GM23338 (cell line): ENCODE measurements at regions not wholly inside any gene's neighbourhood (a gene's known extent, or its start where the extent isn't known, plus 50 kb on each side); places are given as distances from the start of the nearest gene placed in this dataset.

ENCODE experiments used
- ATAC-seq: fragments of 200-7000 bp; cut with Tn5 transposase; 3 replicates; pipeline ENCODE4 v1.9.1; 2020
- DNase-seq: peaks from one replicate; pipeline ENCODE4 v3.0.0-alpha.2; 2015; ENCODE audit warnings: low spot score
- H2AFZ ChIP-seq: fragments of 200-600 bp; sonication (generic); 2 replicates; pipeline ENCODE4 v1.8.0; 2016; ENCODE audit warnings: antibody characterized with exemption, mild to moderate bottlenecking, moderate library complexity
- H3F3A ChIP-seq: fragments of 200-600 bp; sonication (generic); replicated peaks from 2 replicates; pipeline ENCODE4 v1.8.0; 2017; ENCODE audit warnings: antibody characterized with exemption, mixed run types, low read depth
- H3K27ac ChIP-seq: fragments of 200-600 bp; sonication (generic); 2 replicates; pipeline ENCODE4 v1.6.1; 2016; ENCODE audit warnings: low read depth
- H3K27me3 ChIP-seq: fragments of 200-600 bp; sonication (generic); 2 replicates; pipeline ENCODE4 v1.8.0; 2016; ENCODE audit warnings: mild to moderate bottlenecking, mixed run types, moderate library complexity; ENCODE audit not compliant: insufficient read depth
- H3K36me3 ChIP-seq: fragments of 200-600 bp; sonication (generic); 2 replicates; pipeline ENCODE4 v1.8.0; 2016; ENCODE audit warnings: mild to moderate bottlenecking; ENCODE audit not compliant: insufficient read depth
- H3K4me1 ChIP-seq: fragments of 200-600 bp; sonication (generic); 2 replicates; pipeline ENCODE4 v1.8.0; 2016; ENCODE audit warnings: mild to moderate bottlenecking, moderate library complexity; ENCODE audit not compliant: insufficient read depth
- H3K4me2 ChIP-seq: fragments of 200-600 bp; sonication (generic); 2 replicates; pipeline ENCODE4 v1.7.1; 2017; ENCODE audit warnings: mixed run types
- H3K4me3 ChIP-seq: fragments of 200-600 bp; sonication (generic); 2 replicates; pipeline ENCODE4 v1.6.1; 2016; ENCODE audit warnings: mixed run types
- H3K79me2 ChIP-seq: fragments of 200-600 bp; sonication (generic); replicated peaks from 2 replicates; pipeline ENCODE4 v1.8.0; 2017; ENCODE audit warnings: mild to moderate bottlenecking; ENCODE audit not compliant: insufficient read depth
- H3K9me2 ChIP-seq: fragments of 200-600 bp; sonication (generic); 2 replicates; pipeline ENCODE4 v1.8.0; 2017; ENCODE audit not compliant: insufficient read depth
- H4K20me1 ChIP-seq: fragments of 200-600 bp; sonication (generic); replicated peaks from 2 replicates; pipeline ENCODE4 v1.8.0; 2017; ENCODE audit warnings: mild to moderate bottlenecking; ENCODE audit not compliant: insufficient read depth
- H3K27ac Mint-ChIP-seq: 2 replicates; pipeline ENCODE4 v1.8.0; 2020; ENCODE audit warnings: inconsistent platforms, mild to moderate bottlenecking, moderate library complexity, mixed read lengths
- H3K27me3 Mint-ChIP-seq: 3 replicates; pipeline ENCODE4 v1.8.0; 2022; ENCODE audit warnings: low read depth, mild to moderate bottlenecking, moderate library complexity, mixed read lengths, inconsistent platforms; ENCODE audit not compliant: insufficient read depth, poor library complexity
- H3K36me3 Mint-ChIP-seq: 3 replicates; pipeline ENCODE4 v1.8.0; 2021; ENCODE audit warnings: low read depth, mild to moderate bottlenecking, inconsistent platforms, moderate library complexity, mixed read lengths
- H3K4me1 Mint-ChIP-seq: 3 replicates; pipeline ENCODE4 v1.8.0; 2020; ENCODE audit warnings: mild to moderate bottlenecking, inconsistent platforms, mixed read lengths
- H3K4me3 Mint-ChIP-seq: 3 replicates; pipeline ENCODE4 v1.8.0; 2021; ENCODE audit warnings: moderate library complexity, mild to moderate bottlenecking, inconsistent platforms, mixed read lengths
- H3K9me3 Mint-ChIP-seq: 3 replicates; pipeline ENCODE4 v1.8.0; 2020; ENCODE audit warnings: moderate library complexity, mild to moderate bottlenecking, inconsistent platforms, mixed read lengths
- CREB1 ChIP-seq: fragments of 250-450 bp; sonication (Bioruptor Pico); IDR thresholded peaks from 2 replicates; pipeline ENCODE4 v1.5.0; 2020; ENCODE audit warnings: low read depth, mild to moderate bottlenecking, moderate library complexity
- CTCF ChIP-seq, 2 experiments: fragments of 200-600 bp in 1 of 2; sonication (generic) in 1 of 2; conservative IDR thresholded peaks; 2 replicates each; pipeline versions ENCODE4 v1.5.1 to v1.6.1; 2016 to 2017; ENCODE audit warnings: antibody characterized with exemption in 2 of 2, low read depth in 2 of 2, mild to moderate bottlenecking in 2 of 2, moderate library complexity in 1 of 2
- ETS1 ChIP-seq: IDR thresholded peaks from 2 replicates; pipeline ENCODE4 v1.6.1; 2016; ENCODE audit warnings: antibody characterized with exemption
- EZH2 ChIP-seq: fragments of 200-600 bp; sonication (generic); IDR thresholded peaks from one replicate; pipeline ENCODE4 v1.8.0; 2017; ENCODE audit warnings: antibody characterized with exemption, mild to moderate bottlenecking, low read depth; ENCODE audit not compliant: unreplicated experiment
- EZH2phosphoT487 ChIP-seq: fragments of 200-600 bp; sonication (generic); IDR thresholded peaks from one replicate; pipeline ENCODE4 v1.8.1; 2018; ENCODE audit warnings: antibody characterized with exemption; ENCODE audit not compliant: unreplicated experiment
- JUNB ChIP-seq: IDR thresholded peaks from one replicate; pipeline ENCODE4 v1.6.1; 2016; ENCODE audit warnings: antibody characterized with exemption; ENCODE audit not compliant: unreplicated experiment
- NANOG ChIP-seq: IDR thresholded peaks from 2 replicates; pipeline ENCODE4 v1.6.1; 2016; ENCODE audit warnings: antibody characterized with exemption, borderline replicate concordance
- POLR2AphosphoS5 ChIP-seq: IDR thresholded peaks from 2 replicates; pipeline ENCODE4 v1.6.1; 2016; ENCODE audit warnings: antibody characterized with exemption, low read depth
- REST ChIP-seq: IDR thresholded peaks from one replicate; pipeline ENCODE4 v1.6.1; 2018; ENCODE audit warnings: antibody characterized with exemption; ENCODE audit not compliant: unreplicated experiment
- STAT1 ChIP-seq: IDR thresholded peaks from one replicate; pipeline ENCODE4 v1.6.1; 2016; ENCODE audit warnings: antibody characterized with exemption; ENCODE audit not compliant: unreplicated experiment
- ZNF114 ChIP-seq: fragments of 250-450 bp; sonication (Bioruptor Pico); IDR thresholded peaks from 2 replicates; pipeline ENCODE4 v1.5.0; 2020; ENCODE audit warnings: mild to moderate bottlenecking, moderate library complexity
- ZNF331 ChIP-seq: fragments of 250-450 bp; sonication (Bioruptor Pico); IDR thresholded peaks from 2 replicates; pipeline ENCODE4 v1.5.0; 2020; ENCODE audit warnings: low read depth, mild to moderate bottlenecking, moderate library complexity
- ZNF462 ChIP-seq: fragments of 250-450 bp; sonication (Bioruptor Pico); IDR thresholded peaks from 2 replicates; pipeline ENCODE4 v1.5.0; 2020; ENCODE audit warnings: mild to moderate bottlenecking, moderate library complexity

- Histone ChIP-seq H3K4me2 (no peak overlapping the region), H3K36me3 (no peaks in the 10 kb centered on the region), H3K9me2 (no peaks in the 10 kb centered on the region), H3K27me3 (no peaks in the 10 kb centered on the region), H4K20me1 (no peaks in the 10 kb centered on the region), H2AFZ (no peak overlapping the region), H3K4me3 (no peak overlapping the region), H3F3A (no peaks in the 10 kb centered on the region), H3K79me2 (no peaks in the 10 kb centered on the region), H3K27ac (no peak overlapping the region), H3K4me1 (peaks cover 28% of the 10 kb centered on the region)
- peaks cover 35% of the 10 kb centered on the region for H3K4me1 Mint-ChIP-seq
- DNase-seq (no peak), ATAC-seq (no peak)
- H3K36me3 Mint-ChIP-seq = no peaks in the 10 kb centered on the region
- H3K27ac Mint-ChIP-seq = no peak overlapping the region
- no peak overlapping the region for H3K4me3 Mint-ChIP-seq
- no peaks in the 10 kb centered on the region for H3K9me3 Mint-ChIP-seq
- TF ChIP-seq NANOG = no peak
- no peak for TF ChIP-seq STAT1
- no peak for TF ChIP-seq EZH2phosphoT487
- no peak for TF ChIP-seq JUNB
- TF ChIP-seq ETS1 = no peak
- no peak for TF ChIP-seq ZNF331 (CRISPR knock-in tag)
- TF ChIP-seq ZNF114 (CRISPR knock-in tag) = no peak
- no peak for TF ChIP-seq ZNF462 (CRISPR knock-in tag)
- TF ChIP-seq EZH2 = no peak
- no peak for TF ChIP-seq CTCF (conservative IDR thresholded peaks at IDR 0.05; ENCODE audit: low read depth in 2 of 2)
- no peak for TF ChIP-seq POLR2AphosphoS5
- TF ChIP-seq REST = no peak
- TF ChIP-seq CREB1 (CRISPR knock-in tag) = no peak
- peaks cover 2% of the 10 kb centered on the region for H3K27me3 Mint-ChIP-seq
Measured at GRCh38 chr18:27412556-27412955, 227.4 kb upstream of the CHST9 start.
